Lung (tissue), 11 donors: ENCODE measurements at regions not wholly inside any gene's neighbourhood (a gene's known extent, or its start where the extent isn't known, plus 50 kb on each side); places are given as distances from the start of the nearest gene placed in this dataset.

Experiments
- ATAC-seq: fragments of 200-7000 bp; cut with Tn5 transposase; one replicate; pipeline ENCODE4 v1.9.1; 2020; ENCODE audit warnings: moderate number of reproducible peaks; ENCODE audit not compliant: insufficient read depth, low FRiP score
- DNase-seq, 3 donors: peaks; one replicate each; pipeline ENCODE4 v3.0.0-alpha.2; 2013 to 2017
- H3K27ac ChIP-seq, 2 donors: one replicate each; pipeline ENCODE4 v1.5.1; 2013; ENCODE audit warnings: mild to moderate bottlenecking in 2 of 2, moderate library complexity in 2 of 2, control low read depth in 1 of 2, inconsistent platforms in 1 of 2, low read depth in 1 of 2, low read length in 1 of 2
- H3K27me3 ChIP-seq, 3 donors: one replicate each; pipeline ENCODE4 v1.5.1; 2013; ENCODE audit warnings: low read length in 2 of 3; ENCODE audit not compliant: control insufficient read depth in 3 of 3, insufficient read depth in 3 of 3
- H3K36me3 ChIP-seq, 4 donors: one replicate each; pipeline ENCODE4 v1.5.1; 2013; ENCODE audit warnings: low read length in 4 of 4, mild to moderate bottlenecking in 1 of 4, moderate library complexity in 1 of 4; ENCODE audit not compliant: control insufficient read depth in 4 of 4, insufficient read depth in 4 of 4
- H3K4me1 ChIP-seq, 5 donors: one replicate each; pipeline ENCODE4 v1.5.1; 2013; ENCODE audit warnings: low read length in 5 of 5, mild to moderate bottlenecking in 2 of 5, moderate library complexity in 1 of 5; ENCODE audit not compliant: control insufficient read depth in 5 of 5, insufficient read depth in 5 of 5
- H3K4me3 ChIP-seq: one replicate; pipeline ENCODE4 v1.5.1; 2013; ENCODE audit warnings: mild to moderate bottlenecking, control low read depth, moderate library complexity
- H3K9ac ChIP-seq, 2 donors: one replicate each; pipeline ENCODE4 v1.5.1; 2013; ENCODE audit warnings: low read length in 2 of 2, control low read depth in 1 of 2; ENCODE audit not compliant: insufficient read depth in 1 of 2
- H3K9me3 ChIP-seq, 4 donors: one replicate each; pipeline ENCODE4 v1.5.1; 2013; ENCODE audit warnings: low read length in 3 of 4, mild to moderate bottlenecking in 1 of 4, moderate library complexity in 1 of 4; ENCODE audit not compliant: control insufficient read depth in 4 of 4, insufficient read depth in 3 of 4
- CTCF ChIP-seq: IDR thresholded peaks from 2 replicates; pipeline ENCODE4 v1.5.1; 2012; ENCODE audit warnings: mild to moderate bottlenecking; ENCODE audit errors: control extremely low read depth, extremely low read depth
- WGBS, 2 donors: extraction: QIAGEN DNeasy Blood & Tissue Kit; methylation state at CpG; one replicate each; pipeline ENCODE4 v1.1.7; 2013; 5-methylcytosine and 5-hydroxymethylcytosine counted together
- donor health status: control.
- donor health status: control.
- donor health status: Bipolar disorder and iron deficiency.
- donor health status: healthy.
- donor health status: DM: yes; HTN: yes; CAD: no.

GRCh38 chr4:38455092-38455862 lies 208.7 kb upstream of the KLF3 start:
- Histone ChIP-seq H3K9me3 (no peaks in the 10 kb centered on the region), H3K27ac (no peak overlapping the region), H3K4me1 (no peaks in the 10 kb centered on the region), H3K36me3 (no peaks in the 10 kb centered on the region), H3K4me3 (no peak overlapping the region), H3K27me3 (no peaks in the 10 kb centered on the region), H3K9ac (no peak overlapping the region)
- DNase-seq (no peak), ATAC-seq (no peak)
- no peak for TF ChIP-seq CTCF
- 66 to 81% methylated on average over 7 of the region's 7 CpGs for WGBS, 2 donors

GRCh38 chr4:38456096-38456495 lies 207.9 kb upstream of the KLF3 start:
- ATAC-seq (no peak), DNase-seq (no peak)
- WGBS, 2 donors = 94 to 100% methylated on average over 1 of the region's 1 CpG
- H3K4me3 ChIP-seq = no peak overlapping the region
- H3K9me3 ChIP-seq = no peaks in the 10 kb centered on the region
- no peak overlapping the region for H3K27ac ChIP-seq
- peaks cover 0 to 3% (median 0%) of the 10 kb centered on the region in 5 donors for H3K4me1 ChIP-seq
- TF ChIP-seq CTCF = no peak
- no peak overlapping the region for H3K9ac ChIP-seq
- H3K36me3 ChIP-seq = no peaks in the 10 kb centered on the region
- H3K27me3 ChIP-seq = no peaks in the 10 kb centered on the region

GRCh38 chr4:38461342-38461741 lies 202.7 kb upstream of the KLF3 start:
- TF ChIP-seq CTCF = no peak

More at GRCh38 chr4:38461342-38461741, 202.7 kb upstream of the KLF3 start:
- Histone ChIP-seq H3K9ac (no peak overlapping the region), H3K27me3 (no peaks in the 10 kb centered on the region), H3K27ac (no peak overlapping the region), H3K9me3 (no peaks in the 10 kb centered on the region), H3K4me3 (no peak overlapping the region), H3K4me1 (peaks cover 0 to 5% (median 0%) of the 10 kb centered on the region in 5 donors), H3K36me3 (no peaks in the 10 kb centered on the region)
- ATAC-seq (no peak), DNase-seq (no peak)
- WGBS, 2 donors = 91% methylated on average over 7 of the region's 7 CpGs
